NCI-H446 (cell line): ENCODE measurements at regions not wholly inside any gene's neighbourhood (a gene's known extent, or its start where the extent isn't known, plus 50 kb on each side); places are given as distances from the start of the nearest gene placed in this dataset.
"Not testable (repeated sequence)": the region's sequence is repeated elsewhere in the genome, so short reads cannot be mapped to it uniquely, and the experiment has no call there.

ENCODE experiments used
- DNase-seq, 2 experiments: peaks; one replicate each; lab custom pipeline; 2025; lab: John Stamatoyannopoulos, UW

DNA sequence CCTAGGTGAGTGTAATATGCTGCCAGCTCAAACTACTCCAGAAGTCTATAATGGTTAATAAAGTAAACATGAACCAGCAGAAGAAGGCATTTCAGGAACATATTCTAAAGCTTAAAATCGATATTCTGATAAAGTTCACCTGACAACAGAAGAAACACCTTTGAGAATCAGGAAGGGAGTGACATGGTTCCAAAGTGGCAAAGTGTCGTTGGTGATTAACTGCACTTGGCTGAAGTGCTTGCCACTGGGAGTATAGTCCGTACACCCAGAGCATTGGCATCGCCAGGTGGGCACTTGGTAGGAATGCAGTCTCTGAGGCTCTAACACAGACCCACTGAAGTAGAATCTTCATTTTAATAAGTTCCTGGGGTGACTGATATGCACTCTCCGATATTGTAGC is 76.0 kb upstream of the H2AZ1 start:
- DNase-seq, result no peak

DNA sequence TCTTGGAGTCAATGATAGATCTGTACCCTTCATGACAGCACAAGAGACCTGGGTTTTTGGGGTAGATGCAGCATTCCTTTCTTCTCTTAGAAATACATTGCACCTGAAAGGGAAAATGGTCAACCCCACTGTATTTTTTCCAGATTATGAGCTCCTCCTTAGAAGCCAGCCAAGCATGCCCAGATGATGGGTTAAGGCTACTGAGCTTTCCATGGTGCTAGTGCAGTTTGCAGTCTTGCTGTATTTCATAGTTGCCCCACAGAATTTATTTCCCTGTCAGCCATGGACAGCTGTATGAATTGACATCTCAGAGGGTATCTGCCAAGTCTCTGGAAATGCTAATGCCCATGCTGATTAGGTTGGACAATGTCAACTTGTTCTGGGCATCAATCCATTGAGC is 73.7 kb upstream of the H2AZ1 start:
- DNase-seq, result peak in 1 of 2 experiments; percentile 46

DNA sequence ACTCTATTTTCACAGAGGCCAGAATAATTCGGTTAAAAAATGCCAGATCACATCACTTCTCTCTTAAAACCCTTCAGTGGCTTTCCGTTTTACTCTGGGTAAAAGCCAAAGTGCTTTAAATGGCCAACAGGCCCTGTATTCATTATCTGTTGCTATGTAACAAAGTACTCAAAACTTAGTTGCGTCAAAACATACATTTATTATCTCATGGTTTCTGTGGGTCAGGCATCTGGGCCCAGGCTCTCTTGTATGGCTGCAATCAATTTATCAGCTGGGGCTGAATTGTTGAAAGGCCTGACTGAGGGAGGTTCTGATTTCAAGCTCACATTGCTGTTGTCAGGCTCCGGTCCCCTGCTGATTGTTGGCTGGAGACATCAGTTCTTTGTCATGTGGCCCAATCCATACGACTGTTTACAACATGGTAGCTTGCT is 72.7 kb upstream of the H2AZ1 start:
- peak; percentile 36 to 67 for DNase-seq

DNA sequence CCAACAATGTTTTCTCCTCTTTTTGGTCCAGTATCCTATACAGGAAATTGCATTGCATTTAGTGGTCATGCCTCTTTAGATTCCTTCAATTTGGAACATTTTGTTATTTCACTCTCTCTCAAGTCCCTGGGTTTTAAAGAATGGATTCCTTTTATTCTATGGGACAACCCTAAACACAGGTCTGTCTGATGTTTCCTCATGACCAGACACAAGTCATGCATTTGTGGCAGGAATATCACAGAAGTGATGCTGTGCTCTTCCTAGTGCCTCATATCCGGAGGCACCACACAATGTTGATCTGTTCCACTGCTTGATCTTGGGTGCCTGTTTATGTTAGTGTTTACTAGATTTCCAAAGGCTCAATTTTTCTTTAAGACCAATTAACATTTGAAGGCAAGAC is 69.7 kb upstream of the H2AZ1 start:
- DNase-seq, result no peak

DNA sequence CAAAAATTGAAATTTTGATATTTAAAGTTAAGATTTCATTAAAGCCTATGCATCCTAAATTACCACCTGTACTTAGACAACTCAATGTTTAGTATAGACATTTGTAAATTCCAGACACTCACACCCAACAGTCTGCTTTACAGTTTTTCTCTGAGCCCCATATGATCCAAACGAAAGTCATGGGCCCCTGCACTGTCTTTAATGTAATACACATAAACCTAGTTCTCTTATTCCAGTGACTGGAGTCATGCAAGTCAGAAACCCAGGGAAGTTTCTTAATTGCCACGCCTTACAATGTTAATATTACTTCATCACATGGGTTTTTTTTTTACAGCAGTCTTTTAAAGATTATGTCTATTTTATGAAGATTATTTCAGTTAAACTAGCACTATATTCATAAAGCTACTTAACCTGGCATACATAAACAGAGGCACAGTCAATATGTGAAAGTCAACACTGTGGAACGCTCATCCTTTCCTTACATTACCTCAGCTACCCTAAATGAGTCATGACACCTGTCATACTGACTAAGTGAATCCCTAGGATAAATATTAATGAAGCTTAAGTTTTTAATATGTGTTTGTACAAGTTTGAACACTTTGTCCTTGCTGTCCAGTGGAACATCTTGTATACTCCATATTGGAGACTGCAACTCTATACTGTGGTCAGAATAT is 67.7 kb upstream of the H2AZ1 start:
- DNase-seq, result no peak

DNA sequence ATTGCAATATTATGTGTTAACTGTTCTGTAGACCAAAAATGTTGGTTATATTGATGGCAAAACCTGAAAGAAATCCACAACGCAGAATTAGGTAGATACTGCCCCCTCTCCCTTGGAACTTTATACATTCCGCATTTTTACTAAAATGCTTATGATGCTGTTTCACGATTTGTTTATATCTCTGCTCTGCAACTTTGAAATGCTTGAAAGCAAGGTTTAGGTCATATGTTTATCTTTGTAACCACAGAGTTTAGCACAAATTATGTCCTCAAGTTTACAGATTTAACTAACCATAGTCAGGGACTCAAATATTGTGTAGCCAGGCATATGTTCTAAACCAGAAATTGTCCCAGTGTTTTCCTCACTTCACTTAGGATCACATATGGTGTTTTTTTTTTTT is 66.1 kb upstream of the H2AZ1 start:
- no peak for DNase-seq

DNA sequence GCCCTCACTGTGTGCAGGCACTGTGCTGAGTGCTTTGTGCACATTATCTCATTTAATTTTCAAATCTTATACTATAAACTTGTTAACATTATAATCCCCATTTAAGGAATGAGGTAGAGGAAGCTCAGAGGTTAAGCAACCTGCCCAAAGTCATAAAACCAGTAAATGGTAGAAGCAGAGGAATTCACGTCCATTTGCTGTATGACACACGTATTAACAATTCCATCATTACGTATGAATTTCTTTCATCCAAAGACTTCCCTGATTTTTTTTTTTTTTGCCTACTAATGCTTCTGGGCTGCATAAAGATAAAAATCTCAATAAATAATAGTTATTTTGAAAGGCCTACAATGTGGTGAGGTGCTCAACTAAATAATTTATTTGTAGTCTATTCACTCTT is 64.5 kb upstream of the H2AZ1 start:
- DNase-seq, result no peak

DNA sequence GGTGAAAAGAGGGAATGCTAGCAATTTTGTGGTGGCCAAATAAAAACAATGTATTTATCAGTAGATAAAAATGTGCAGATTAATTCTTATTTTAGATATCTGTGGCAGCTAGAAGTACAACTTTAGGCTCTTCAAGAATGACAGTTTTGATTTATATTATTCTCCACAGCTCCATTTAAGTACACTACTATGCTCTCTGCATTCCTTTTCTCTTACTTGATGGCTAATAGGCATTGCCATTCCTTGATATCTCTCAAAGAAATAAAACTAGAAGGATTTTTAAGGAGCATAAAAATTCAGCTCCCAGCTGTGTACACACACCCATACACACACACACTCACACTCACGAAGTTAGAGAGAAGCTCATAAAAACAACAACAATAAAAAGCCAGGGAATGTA is 59.4 kb upstream of the H2AZ1 start:
- DNase-seq, result no peak

DNA sequence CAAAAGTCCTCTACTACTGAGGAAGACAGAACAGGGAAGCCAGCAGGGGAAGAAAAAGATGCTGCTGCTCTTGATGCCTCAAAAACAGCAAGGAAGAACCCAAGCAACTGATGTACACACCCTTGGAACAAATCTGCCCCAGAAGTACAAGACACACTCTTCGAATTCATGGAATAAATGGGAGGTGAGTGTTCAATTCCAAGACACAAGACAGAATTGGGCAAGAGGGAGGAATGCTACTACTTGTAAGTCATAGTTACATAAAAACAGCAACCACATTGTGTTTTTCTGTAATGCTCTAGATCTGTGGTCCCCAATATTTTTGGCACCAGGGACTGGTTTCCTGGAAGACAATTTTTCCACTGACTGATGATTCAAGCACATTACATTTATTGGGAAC is 58.0 kb upstream of the H2AZ1 start:
- DNase-seq, result no peak

DNA sequence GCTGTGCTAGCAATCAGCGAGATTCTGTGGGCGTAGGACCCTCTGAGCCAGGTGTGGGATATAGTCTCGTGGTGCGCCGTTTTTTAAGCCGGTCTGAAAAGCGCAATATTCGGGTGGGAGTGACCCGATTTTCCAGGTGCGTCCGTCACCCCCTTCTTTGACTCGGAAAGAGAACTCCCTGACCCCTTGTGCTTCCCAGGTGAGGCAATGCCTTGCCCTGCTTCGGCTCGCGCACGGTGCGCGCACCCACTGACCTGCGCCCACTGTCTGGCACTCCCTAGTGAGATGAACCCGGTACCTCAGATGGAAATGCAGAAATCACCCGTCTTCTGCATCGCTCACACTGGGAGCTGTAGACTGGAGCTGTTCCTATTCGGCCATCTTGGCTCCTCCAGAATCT is 56.1 kb upstream of the H2AZ1 start:
- not testable (repeated sequence) for DNase-seq
